ENCODE measurements at regions not wholly inside any gene's neighbourhood (a gene's known extent, or its start where the extent isn't known, plus 50 kb on each side); places are given as distances from the start of the nearest gene placed in this dataset.

GRCh38 chr15:81783076-81783475, 262.7 kb downstream of the MEX3B start:
- POLR2A ChIA-PET = no interaction called here
- intact Hi-C loops (cut with micrococcal nuclease; ENCODE audit: unreplicated experiment) = loop anchor here (10.0 kb wide), 1 partner anchor 58 kb away; no protein-coding TSS in a partner anchor

GRCh38 chr15:81781395-81781794, 264.4 kb downstream of the MEX3B start:
- H3K27me3 Mint-ChIP-seq (ENCODE audit: insufficient read depth, unreplicated experiment) = peaks cover 6% of the 10 kb centered on the region
- no peak overlapping the region for H3K27ac Mint-ChIP-seq (ENCODE audit: unreplicated experiment)
- BruUV-seq (replicated peaks) = no TSS peak
- no peak for TF ChIP-seq CTCF (IDR thresholded peaks at IDR 0.05; ENCODE audit: insufficient read depth in 1 of 2, low read depth in 1 of 2, low read length in 1 of 2, severe bottlenecking in 1 of 2, unreplicated experiment in 1 of 2)
- CTCF ChIA-PET = no interaction called here
- H3K9me3 ChIP-seq = no peaks in the 10 kb centered on the region
- no peaks in the 10 kb centered on the region for H3K27me3 ChIP-seq (replicated peaks; ENCODE audit: control insufficient read depth, insufficient read depth, low read length)
- H3K36me3 ChIP-seq (ENCODE audit: control insufficient read depth, insufficient read depth, low read length) = no peaks in the 10 kb centered on the region
- POLR2A ChIA-PET = no interaction called here
- no peaks in the 10 kb centered on the region for H3K36me3 Mint-ChIP-seq (ENCODE audit: insufficient read depth, unreplicated experiment)
- H3K4me3 ChIP-seq (ENCODE audit: low read depth, low read length) = no peak overlapping the region
- H3K9me3 Mint-ChIP-seq (ENCODE audit: unreplicated experiment) = no peaks in the 10 kb centered on the region
- no peaks in the 10 kb centered on the region for H3K4me1 ChIP-seq
- H3K4me1 Mint-ChIP-seq (ENCODE audit: low read depth, unreplicated experiment) = no peaks in the 10 kb centered on the region
- intact Hi-C loops (cut with micrococcal nuclease; ENCODE audit: unreplicated experiment) = loop anchor here (10.0 kb wide), 1 partner anchor 57 kb away; no protein-coding TSS in a partner anchor
- no peak overlapping the region for H3K4me3 Mint-ChIP-seq (ENCODE audit: unreplicated experiment)
- no peak for DNase-seq

More at GRCh38 chr15:81783076-81783475, 262.7 kb downstream of the MEX3B start:
- Histone ChIP-seq H3K9me3 (no peaks in the 10 kb centered on the region), H3K36me3 (ENCODE audit: control insufficient read depth, insufficient read depth, low read length) (no peaks in the 10 kb centered on the region), H3K4me1 (no peaks in the 10 kb centered on the region), H3K27me3 (replicated peaks; ENCODE audit: control insufficient read depth, insufficient read depth, low read length) (no peaks in the 10 kb centered on the region), H3K4me3 (ENCODE audit: low read depth, low read length) (no peak overlapping the region)
- Mint-ChIP-seq H3K9me3 (ENCODE audit: unreplicated experiment) (no peaks in the 10 kb centered on the region), H3K27me3 (ENCODE audit: insufficient read depth, unreplicated experiment) (peaks cover 6% of the 10 kb centered on the region), H3K27ac (ENCODE audit: unreplicated experiment) (no peak overlapping the region), H3K4me1 (ENCODE audit: low read depth, unreplicated experiment) (no peaks in the 10 kb centered on the region), H3K36me3 (ENCODE audit: insufficient read depth, unreplicated experiment) (no peaks in the 10 kb centered on the region), H3K4me3 (ENCODE audit: unreplicated experiment) (no peak overlapping the region)
- BruUV-seq (replicated peaks) = no TSS peak
- TF ChIP-seq CTCF (IDR thresholded peaks at IDR 0.05; ENCODE audit: insufficient read depth in 1 of 2, low read depth in 1 of 2, low read length in 1 of 2, severe bottlenecking in 1 of 2, unreplicated experiment in 1 of 2) = no peak
- CTCF ChIA-PET = no interaction called here
- no peak for DNase-seq

- DNase-seq = no peak
- no peak overlapping the region for H3K4me3 Mint-ChIP-seq (ENCODE audit: unreplicated experiment)
- no peaks in the 10 kb centered on the region for H3K36me3 ChIP-seq (ENCODE audit: control insufficient read depth, insufficient read depth, low read length)
- ChIA-PET POLR2A (no interaction called here), CTCF (interaction anchor here (0.6 kb wide), 1 partner anchor 685 kb away, joined by 3 read pairs; no protein-coding TSS in a partner anchor)
- intact Hi-C loops (cut with micrococcal nuclease; ENCODE audit: unreplicated experiment) = loop anchor here (10.0 kb wide), 1 partner anchor 56 kb away; no protein-coding TSS in a partner anchor
- no peaks in the 10 kb centered on the region for H3K27me3 ChIP-seq (replicated peaks; ENCODE audit: control insufficient read depth, insufficient read depth, low read length)
- TF ChIP-seq CTCF (IDR thresholded peaks at IDR 0.05; ENCODE audit: insufficient read depth in 1 of 2, low read depth in 1 of 2, low read length in 1 of 2, severe bottlenecking in 1 of 2, unreplicated experiment in 1 of 2) = no peak
- BruUV-seq (replicated peaks) = no TSS peak
- H3K27me3 Mint-ChIP-seq (ENCODE audit: insufficient read depth, unreplicated experiment) = peaks cover 6% of the 10 kb centered on the region
- no peaks in the 10 kb centered on the region for H3K36me3 Mint-ChIP-seq (ENCODE audit: insufficient read depth, unreplicated experiment)
- no peak overlapping the region for H3K4me3 ChIP-seq (ENCODE audit: low read depth, low read length)
- no peaks in the 10 kb centered on the region for H3K9me3 ChIP-seq
- no peak overlapping the region for H3K27ac Mint-ChIP-seq (ENCODE audit: unreplicated experiment)
- H3K4me1 Mint-ChIP-seq (ENCODE audit: low read depth, unreplicated experiment) = no peaks in the 10 kb centered on the region
- H3K4me1 ChIP-seq = no peaks in the 10 kb centered on the region
- H3K9me3 Mint-ChIP-seq (ENCODE audit: unreplicated experiment) = no peaks in the 10 kb centered on the region
These were observed 264.9 kb downstream of the MEX3B start for GRCh38 chr15:81780966-81781365.
